GM21619 (cell line): ENCODE measurements at regions not wholly inside any gene's neighbourhood (a gene's known extent, or its start where the extent isn't known, plus 50 kb on each side); places are given as distances from the start of the nearest gene placed in this dataset.

Experiments
- ATAC-seq: cut with Tn5 transposase; IDR thresholded peaks from one replicate; pipeline ENCODE4 v1.9.1; 2021; ENCODE audit not compliant: unreplicated experiment

- no peak for ATAC-seq
Measured at GRCh38 chr12:115659422-115659821, 618.1 kb downstream of the MED13L start.

GRCh38 chr12:115657081-115658013, 620.1 kb downstream of the MED13L start:
- ATAC-seq = no peak

GRCh38 chr12:115650026-115650425, 627.5 kb downstream of the MED13L start:
- no peak for ATAC-seq

- ATAC-seq = no peak
Measured at GRCh38 chr12:115648463-115648862, 629.0 kb downstream of the MED13L start.

GRCh38 chr12:115646210-115646609, 631.3 kb downstream of the MED13L start:
- no peak for ATAC-seq

GRCh38 chr12:115640929-115641328, 636.6 kb downstream of the MED13L start:
- no peak for ATAC-seq

GRCh38 chr12:115639648-115640012, 637.9 kb downstream of the MED13L start:
- ATAC-seq = no peak

GRCh38 chr12:115638733-115639647, 638.5 kb downstream of the MED13L start:
- no peak for ATAC-seq

GRCh38 chr12:115636546-115636945, 640.9 kb downstream of the MED13L start:
- ATAC-seq = no peak

- no peak for ATAC-seq
Measured at GRCh38 chr12:115632308-115632707, 645.2 kb downstream of the MED13L start.

- no peak for ATAC-seq
Measured at GRCh38 chr12:115630136-115630535, 647.4 kb downstream of the MED13L start.

- no peak for ATAC-seq
Measured at GRCh38 chr12:115626210-115626609, 651.3 kb downstream of the MED13L start.

GRCh38 chr12:115623764-115624334, 653.6 kb downstream of the MED13L start:
- no peak for ATAC-seq

GRCh38 chr12:115623275-115623674, 654.2 kb downstream of the MED13L start:
- ATAC-seq = no peak

- ATAC-seq = no peak
Measured at GRCh38 chr12:115620816-115621215, 656.7 kb downstream of the MED13L start.

GRCh38 chr12:115619889-115620288, 657.6 kb downstream of the MED13L start:
- no peak for ATAC-seq

- ATAC-seq = no peak
Measured at GRCh38 chr12:115619061-115619460, 658.4 kb downstream of the MED13L start.

GRCh38 chr12:115618105-115618504, 659.4 kb downstream of the MED13L start:
- ATAC-seq = no peak

- ATAC-seq = no peak
Measured at GRCh38 chr12:115617391-115617790, 660.1 kb downstream of the MED13L start.

- ATAC-seq = no peak
Measured at GRCh38 chr12:115611477-115611876, 666.0 kb downstream of the MED13L start.

GRCh38 chr12:115609347-115609746, 668.1 kb downstream of the MED13L start:
- ATAC-seq = no peak
